Lower lobe of right lung (tissue), 2 donors: ENCODE measurements at regions not wholly inside any gene's neighbourhood (a gene's known extent, or its start where the extent isn't known, plus 50 kb on each side); places are given as distances from the start of the nearest gene placed in this dataset.

Source experiments
- ATAC-seq, 2 donors: fragments of 200-7000 bp; cut with Tn5 transposase; one replicate each; pipeline ENCODE4 v1.9.1; 2020 to 2022; ENCODE audit warnings: mild to moderate bottlenecking in 2 of 2, moderate library complexity in 2 of 2
- DNase-seq: peaks from one replicate; pipeline ENCODE4 v3.0.0-alpha.2; 2020
- H3K27ac ChIP-seq: fragments of 200-600 bp; one replicate; pipeline ENCODE4 v1.8.0; 2022
- H3K27me3 ChIP-seq: fragments of 200-600 bp; one replicate; pipeline ENCODE4 v1.8.0; 2022; ENCODE audit warnings: low read depth
- H3K36me3 ChIP-seq: fragments of 200-600 bp; one replicate; pipeline ENCODE4 v1.8.0; 2022; ENCODE audit warnings: mild to moderate bottlenecking
- H3K4me1 ChIP-seq: fragments of 200-600 bp; one replicate; pipeline ENCODE4 v1.8.0; 2022
- H3K4me3 ChIP-seq: fragments of 200-600 bp; one replicate; pipeline ENCODE4 v1.8.0; 2022; ENCODE audit warnings: mild to moderate bottlenecking
- H3K9me3 ChIP-seq: fragments of 200-600 bp; one replicate; pipeline ENCODE4 v1.8.0; 2022
- intact Hi-C: fragments of 100-400 bp; cut with DNase I; formaldehyde crosslinking; loops from one replicate; pipeline ENCODE4 v1.11.0; 2022
- TF ChIP-seq, protein P1 (sequence below): fragments of 200-600 bp; IDR thresholded peaks from one replicate; pipeline ENCODE4 v1.8.0; 2022; ENCODE audit warnings: antibody characterized with exemption, mild to moderate bottlenecking
- donor health status: DM: no; HTN: yes; CAD: no; lungs with severe emphysema.

DNA sequence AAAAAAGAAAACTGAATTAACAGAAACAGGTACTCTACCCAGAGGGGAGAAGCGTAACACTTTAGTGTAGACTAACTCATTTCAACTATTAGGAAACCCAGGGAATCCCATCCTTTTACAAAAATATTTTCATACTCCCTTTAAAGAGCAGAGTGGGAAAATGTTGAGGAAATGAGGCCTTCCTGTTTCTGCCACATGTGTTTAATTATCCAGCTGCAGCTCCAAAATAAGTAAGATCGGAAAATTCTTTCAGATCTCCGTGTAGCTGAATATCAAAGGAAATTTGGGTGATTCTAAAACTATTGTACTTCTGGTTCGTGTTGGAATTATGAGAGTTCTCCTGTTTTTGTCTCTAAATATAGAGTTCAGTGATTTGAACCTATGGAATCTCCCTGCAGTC lies 58.0 kb upstream of the CAV2 start:
- H3K36me3 ChIP-seq = no peaks in the 10 kb centered on the region
- TF ChIP-seq, protein P1, sequence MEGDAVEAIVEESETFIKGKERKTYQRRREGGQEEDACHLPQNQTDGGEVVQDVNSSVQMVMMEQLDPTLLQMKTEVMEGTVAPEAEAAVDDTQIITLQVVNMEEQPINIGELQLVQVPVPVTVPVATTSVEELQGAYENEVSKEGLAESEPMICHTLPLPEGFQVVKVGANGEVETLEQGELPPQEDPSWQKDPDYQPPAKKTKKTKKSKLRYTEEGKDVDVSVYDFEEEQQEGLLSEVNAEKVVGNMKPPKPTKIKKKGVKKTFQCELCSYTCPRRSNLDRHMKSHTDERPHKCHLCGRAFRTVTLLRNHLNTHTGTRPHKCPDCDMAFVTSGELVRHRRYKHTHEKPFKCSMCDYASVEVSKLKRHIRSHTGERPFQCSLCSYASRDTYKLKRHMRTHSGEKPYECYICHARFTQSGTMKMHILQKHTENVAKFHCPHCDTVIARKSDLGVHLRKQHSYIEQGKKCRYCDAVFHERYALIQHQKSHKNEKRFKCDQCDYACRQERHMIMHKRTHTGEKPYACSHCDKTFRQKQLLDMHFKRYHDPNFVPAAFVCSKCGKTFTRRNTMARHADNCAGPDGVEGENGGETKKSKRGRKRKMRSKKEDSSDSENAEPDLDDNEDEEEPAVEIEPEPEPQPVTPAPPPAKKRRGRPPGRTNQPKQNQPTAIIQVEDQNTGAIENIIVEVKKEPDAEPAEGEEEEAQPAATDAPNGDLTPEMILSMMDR = no peak

DNA sequence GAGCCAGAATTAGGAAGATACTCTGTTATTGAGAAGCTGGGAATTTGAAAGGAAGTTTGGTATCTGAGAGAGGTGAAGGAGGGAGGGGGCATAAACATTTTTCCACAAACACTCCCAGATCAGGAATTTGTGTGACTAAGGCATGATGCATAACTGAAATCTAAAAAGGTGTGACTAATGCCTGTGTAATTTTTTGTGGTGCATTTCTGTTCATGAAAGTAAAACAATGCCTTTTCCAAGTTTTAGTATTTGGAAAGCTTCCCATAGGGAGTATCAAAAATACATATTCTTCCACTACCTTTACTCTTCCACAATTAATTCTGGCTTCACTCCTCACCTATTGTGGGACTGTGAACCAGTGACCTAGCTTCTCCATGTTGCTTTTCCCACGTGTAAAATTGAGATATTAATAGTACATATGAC lies 56.4 kb upstream of the CAV2 start:
- Histone ChIP-seq H3K9me3 (no peaks in the 10 kb centered on the region), H3K4me3 (no peak overlapping the region), H3K36me3 (no peaks in the 10 kb centered on the region), H3K27ac (peak overlapping the region; percentile 51), H3K4me1 (peaks cover 19% of the 10 kb centered on the region), H3K27me3 (no peaks in the 10 kb centered on the region)
- TF ChIP-seq, protein P1 = no peak
- ATAC-seq (peak; percentile 61 to 89), DNase-seq (no peak)
- intact Hi-C loops = no loop called here

More for the DNA sequence above, 58.0 kb upstream of the CAV2 start:
- Histone ChIP-seq H3K4me3 (no peak overlapping the region), H3K9me3 (no peaks in the 10 kb centered on the region), H3K27me3 (no peaks in the 10 kb centered on the region), H3K27ac (peak overlapping the region; percentile 44), H3K4me1 (peaks cover 5% of the 10 kb centered on the region)
- no peak for DNase-seq
- intact Hi-C loops = no loop called here
- no peak for ATAC-seq

DNA sequence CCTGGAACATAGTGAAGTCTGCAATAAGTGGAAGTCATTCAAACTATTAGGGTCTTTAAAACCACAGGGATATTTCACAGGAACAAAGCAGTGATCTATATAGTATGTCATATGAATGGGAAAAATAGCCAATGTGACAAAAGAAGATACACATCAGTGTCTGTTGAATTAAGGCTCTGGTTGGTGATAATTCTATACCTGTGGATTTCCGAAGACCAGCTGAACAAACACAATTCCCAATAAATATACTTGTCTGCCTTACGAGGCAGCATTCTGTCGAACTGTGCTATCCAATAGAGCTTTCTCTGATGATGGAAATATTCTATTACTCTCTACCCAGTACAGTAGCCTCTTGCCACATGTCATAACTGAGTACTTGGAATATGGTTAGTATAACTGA lies 55.9 kb upstream of the CAV2 start:
- intact Hi-C loops = no loop called here
- TF ChIP-seq, protein P1 = no peak
- no peaks in the 10 kb centered on the region for H3K9me3 ChIP-seq
- H3K27me3 ChIP-seq = no peaks in the 10 kb centered on the region
- DNase-seq (no peak), ATAC-seq (no peak)
- H3K4me1 ChIP-seq = peaks cover 20% of the 10 kb centered on the region
- no peak overlapping the region for H3K4me3 ChIP-seq
- H3K27ac ChIP-seq = peak overlapping the region; percentile 51
- no peaks in the 10 kb centered on the region for H3K36me3 ChIP-seq

DNA sequence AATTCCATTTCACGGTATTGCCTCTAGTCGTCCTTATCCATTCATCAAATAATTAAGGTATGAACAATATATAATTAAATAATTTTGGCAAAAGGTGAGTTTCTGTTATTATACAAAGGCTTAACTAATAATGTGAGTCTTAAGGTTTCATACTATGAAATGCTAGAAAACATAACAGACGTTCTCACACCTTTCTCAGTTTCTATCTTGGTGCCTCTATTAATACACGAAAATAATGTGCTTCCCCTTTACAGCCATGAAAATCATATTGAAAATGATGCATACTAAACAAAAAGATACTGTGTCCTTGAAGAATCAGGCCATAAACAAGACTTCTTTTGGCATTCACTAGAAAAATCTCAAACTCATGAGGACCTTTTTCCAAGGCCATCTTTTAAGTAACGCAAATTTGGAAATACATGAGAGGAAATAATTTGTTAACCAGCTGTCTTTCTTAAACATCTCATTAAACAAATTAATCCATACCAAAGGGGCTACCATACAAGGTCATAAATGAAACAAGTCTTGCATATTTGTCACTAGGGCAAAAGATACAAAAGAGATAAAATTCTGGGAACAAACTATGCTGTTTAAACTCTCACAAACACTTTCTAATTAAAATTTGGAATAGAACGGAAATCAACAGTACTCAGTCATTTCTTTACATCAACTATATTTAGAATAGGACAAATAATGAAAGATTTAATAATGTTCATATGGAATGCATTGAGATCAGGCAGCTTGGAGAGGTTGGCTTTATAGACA lies 53.9 kb upstream of the CAV2 start:
- H3K4me3 ChIP-seq = no peak overlapping the region
- H3K4me1 ChIP-seq = peaks cover 30% of the 10 kb centered on the region
- TF ChIP-seq, protein P1 = no peak
- no peaks in the 10 kb centered on the region for H3K36me3 ChIP-seq
- H3K27ac ChIP-seq = no peak overlapping the region
- DNase-seq (no peak), ATAC-seq (no peak)
- H3K9me3 ChIP-seq = no peaks in the 10 kb centered on the region
- H3K27me3 ChIP-seq = no peaks in the 10 kb centered on the region
- intact Hi-C loops = no loop called here

DNA sequence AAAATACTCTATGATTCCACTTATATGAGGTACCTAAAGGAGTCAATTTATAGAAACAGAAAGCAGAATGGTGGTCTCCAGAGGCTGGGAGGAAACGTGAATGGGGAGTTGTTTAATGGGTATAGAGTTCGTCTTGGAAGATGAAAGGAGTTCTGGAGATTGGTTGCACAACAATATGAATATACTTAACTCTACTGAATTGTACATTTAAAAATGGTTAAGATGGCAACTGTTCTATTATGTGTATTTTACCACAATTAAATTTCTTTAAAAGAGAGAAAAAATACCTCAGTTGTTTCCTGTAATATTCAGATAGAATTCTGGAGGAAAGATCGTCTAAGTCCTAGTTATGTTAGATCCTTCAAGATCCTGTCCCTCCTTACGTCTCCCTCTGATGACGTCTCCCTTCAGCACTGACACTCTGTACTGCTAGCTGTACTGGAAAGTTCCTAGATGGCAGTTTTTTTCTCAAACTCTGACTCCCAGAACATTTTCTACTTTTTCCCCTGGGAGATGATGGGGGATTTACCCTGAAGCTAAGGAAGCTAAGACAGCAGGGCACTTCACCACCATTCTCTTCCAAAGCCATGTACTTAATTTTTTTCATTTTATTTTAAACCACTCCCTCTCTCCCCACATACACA lies 53.2 kb upstream of the CAV2 start:
- no peak for ATAC-seq
- no peak overlapping the region for H3K4me3 ChIP-seq
- no peak overlapping the region for H3K27ac ChIP-seq
- H3K36me3 ChIP-seq = no peaks in the 10 kb centered on the region
- TF ChIP-seq, protein P1 = no peak
- H3K27me3 ChIP-seq = no peaks in the 10 kb centered on the region
- peaks cover 30% of the 10 kb centered on the region for H3K4me1 ChIP-seq
- no peak for DNase-seq
- intact Hi-C loops = no loop called here
- H3K9me3 ChIP-seq = no peaks in the 10 kb centered on the region
